H7 (cell line): ENCODE measurements at regions not wholly inside any gene's neighbourhood (a gene's known extent, or its start where the extent isn't known, plus 50 kb on each side); places are given as distances from the start of the nearest gene placed in this dataset.
A peak's percentile ranks its signal among the peaks of the same experiment; 100 is the strongest.

Experiments
- DNase-seq: peaks from one replicate; pipeline ENCODE4 v3.0.0; 2012
- H3K27me3 ChIP-seq: 2 replicates; pipeline ENCODE4 v1.6.0; 2011; ENCODE audit warnings: mild to moderate bottlenecking, low read length; ENCODE audit not compliant: control insufficient read depth, insufficient read depth
- H3K36me3 ChIP-seq: replicated peaks from 2 replicates; pipeline ENCODE4 v1.5.1; 2011; ENCODE audit warnings: low read length; ENCODE audit not compliant: control insufficient read depth, insufficient read depth
- H3K4me3 ChIP-seq: 2 replicates; pipeline ENCODE4 v1.5.1; 2011; ENCODE audit warnings: low read depth, mild to moderate bottlenecking, control low read depth, low read length, moderate library complexity; ENCODE audit not compliant: insufficient read depth

DNA sequence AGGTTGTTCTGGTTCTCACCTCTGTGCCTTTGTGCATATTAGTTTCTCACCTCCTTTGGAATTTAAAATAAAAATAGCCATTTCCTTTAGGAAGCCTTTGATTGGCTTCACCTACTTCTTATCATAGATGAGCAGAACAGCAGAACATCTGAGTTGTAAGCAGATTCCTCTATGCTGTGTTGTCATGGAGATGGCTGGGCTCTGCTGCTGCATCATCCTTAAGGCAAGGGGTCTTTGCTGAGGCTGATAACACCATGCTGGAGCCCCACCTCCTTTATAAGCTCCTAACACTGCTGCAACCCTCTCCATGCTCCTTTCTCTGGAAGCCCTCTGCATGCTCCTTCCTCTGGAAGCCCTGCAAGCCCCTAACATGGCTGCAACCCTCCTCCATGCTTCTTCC lies 276.5 kb upstream of the TCF21 start:
- H3K4me3 ChIP-seq: no peak overlapping the region
- no peaks in the 10 kb centered on the region for H3K36me3 ChIP-seq
- H3K27me3 ChIP-seq: no peaks in the 10 kb centered on the region
- no peak for DNase-seq

DNA sequence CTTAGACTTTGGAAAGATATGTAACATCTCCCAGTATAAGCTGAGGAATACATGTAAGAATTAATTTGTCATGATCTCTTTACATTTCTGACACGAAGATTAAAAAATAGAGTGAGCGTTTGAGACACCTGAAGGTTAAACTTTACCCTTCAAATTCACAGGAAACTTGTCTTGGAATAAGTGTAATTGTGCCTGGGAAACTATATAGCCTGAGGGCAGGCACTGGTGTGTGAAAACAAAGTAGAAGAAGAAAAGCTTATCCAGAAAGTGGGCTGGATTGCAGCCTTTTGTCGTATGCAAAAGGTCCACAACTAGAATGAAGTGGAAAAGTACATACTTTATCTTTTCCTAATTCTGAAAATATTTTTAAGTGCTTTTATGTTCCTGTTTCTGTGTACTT lies 275.7 kb upstream of the TCF21 start:
- H3K36me3 ChIP-seq: no peaks in the 10 kb centered on the region
- DNase-seq: no peak
- H3K27me3 ChIP-seq: no peaks in the 10 kb centered on the region
- no peak overlapping the region for H3K4me3 ChIP-seq

DNA sequence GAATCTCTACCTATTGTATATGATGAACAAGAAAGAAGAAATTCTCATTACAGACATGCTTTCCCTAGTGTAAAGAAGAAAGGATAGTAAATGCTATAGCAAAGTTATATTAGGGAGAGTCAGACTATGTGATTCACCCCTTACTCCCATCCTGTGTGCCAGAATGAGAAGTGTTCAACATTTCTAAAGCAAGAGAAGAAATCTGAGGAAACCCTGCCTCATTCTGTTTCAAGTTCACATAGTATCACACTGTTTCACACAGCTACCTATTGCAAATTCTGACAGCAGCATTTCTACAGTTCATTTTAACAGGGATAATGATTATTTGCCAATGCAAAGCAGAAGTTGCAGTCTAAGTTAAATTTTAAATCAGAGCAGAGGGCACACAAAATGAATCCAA lies 267.2 kb upstream of the TCF21 start:
- H3K27me3 ChIP-seq: no peaks in the 10 kb centered on the region
- no peaks in the 10 kb centered on the region for H3K36me3 ChIP-seq
- no peak for DNase-seq
- H3K4me3 ChIP-seq: no peak overlapping the region

DNA sequence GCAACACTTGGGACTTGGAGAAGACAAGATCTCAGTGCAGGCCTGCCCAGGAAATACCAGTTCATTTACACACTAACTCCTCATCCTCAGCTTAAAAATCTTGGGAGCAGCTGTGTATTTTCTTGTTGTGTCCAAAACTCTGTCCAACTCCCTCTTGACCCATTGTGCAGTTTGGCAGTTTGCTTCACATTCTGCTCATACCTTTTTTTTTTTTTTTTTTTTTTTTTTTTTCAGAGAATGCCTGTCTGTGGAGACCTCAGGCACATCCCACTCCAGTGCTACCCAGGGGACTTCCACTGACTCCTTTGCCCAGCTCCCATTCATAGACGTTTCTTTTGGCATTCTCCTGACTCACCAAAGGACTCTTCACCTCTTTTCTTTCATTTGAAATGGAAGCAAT lies 265.8 kb upstream of the TCF21 start:
- Histone ChIP-seq H3K36me3 (no peaks in the 10 kb centered on the region), H3K27me3 (no peaks in the 10 kb centered on the region), H3K4me3 (no peak overlapping the region)
- no peak for DNase-seq

DNA sequence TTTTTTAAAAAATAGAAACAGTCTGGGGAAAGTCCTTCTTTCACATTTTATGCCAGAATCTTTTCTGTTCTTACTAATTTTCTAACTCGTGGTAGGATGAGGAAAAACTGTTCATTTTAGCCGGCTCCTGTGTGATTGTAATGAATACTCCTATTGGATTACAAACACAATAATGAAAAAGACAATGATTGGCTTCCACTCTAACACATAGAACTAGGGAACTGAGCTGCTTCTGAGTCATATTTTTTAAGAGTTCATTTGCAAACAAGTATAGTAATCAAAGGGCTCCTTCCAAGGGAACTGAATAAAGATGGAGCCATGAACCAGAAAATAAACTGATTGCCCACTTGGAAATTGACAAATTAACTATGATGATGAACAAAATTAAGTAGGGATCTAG lies 265.3 kb upstream of the TCF21 start:
- no peak overlapping the region for H3K4me3 ChIP-seq
- no peaks in the 10 kb centered on the region for H3K27me3 ChIP-seq
- DNase-seq: no peak
- H3K36me3 ChIP-seq: no peaks in the 10 kb centered on the region

DNA sequence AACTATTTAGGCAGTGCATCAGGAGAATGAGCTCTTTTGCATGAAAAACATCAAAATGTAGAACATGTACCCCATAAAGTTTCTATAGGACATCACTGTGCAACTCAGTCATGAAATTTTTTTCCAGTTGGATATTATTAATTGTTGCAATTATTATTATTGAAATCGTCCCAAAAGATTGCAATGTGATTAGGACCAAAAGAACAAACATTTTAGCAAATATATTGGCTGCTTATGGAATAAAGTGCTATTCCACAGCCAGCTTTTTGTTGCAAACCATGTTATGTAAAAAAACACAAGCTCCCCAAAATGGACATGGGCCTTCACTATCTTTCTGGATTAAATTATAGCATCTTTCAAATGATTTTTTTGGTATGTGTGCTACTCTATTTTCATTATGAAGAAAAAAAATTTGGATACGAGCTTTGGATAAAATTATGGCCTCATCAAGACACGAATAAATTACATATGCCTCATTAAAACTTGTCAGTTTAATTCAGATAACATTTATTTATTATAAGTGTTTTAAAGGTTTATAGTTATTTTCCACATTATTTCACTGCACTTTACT lies 262.7 kb upstream of the TCF21 start:
- DNase-seq: no peak
- H3K4me3 ChIP-seq: no peak overlapping the region
- no peaks in the 10 kb centered on the region for H3K36me3 ChIP-seq
- H3K27me3 ChIP-seq: no peaks in the 10 kb centered on the region

DNA sequence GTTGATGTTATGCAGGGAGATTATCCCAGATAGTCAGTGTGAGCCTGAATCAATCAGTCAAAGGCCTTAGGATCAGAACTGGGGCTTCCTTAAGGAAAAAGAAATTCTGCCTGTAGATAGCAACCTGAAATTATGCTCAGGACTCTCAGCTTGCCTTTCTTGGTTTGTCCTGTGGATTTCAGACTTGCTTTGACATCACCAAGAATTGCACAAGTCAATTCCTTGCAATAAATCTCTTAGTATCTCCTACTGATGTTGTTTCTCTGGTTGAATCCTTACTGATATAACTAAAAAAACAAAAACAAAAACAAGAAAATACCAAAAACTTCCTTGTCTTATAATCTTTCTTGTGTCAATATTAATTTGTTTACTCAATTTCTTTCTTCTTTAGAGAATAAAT lies 258.9 kb upstream of the TCF21 start:
- no peak for DNase-seq
- Histone ChIP-seq H3K4me3 (no peak overlapping the region), H3K27me3 (no peaks in the 10 kb centered on the region), H3K36me3 (no peaks in the 10 kb centered on the region)

DNA sequence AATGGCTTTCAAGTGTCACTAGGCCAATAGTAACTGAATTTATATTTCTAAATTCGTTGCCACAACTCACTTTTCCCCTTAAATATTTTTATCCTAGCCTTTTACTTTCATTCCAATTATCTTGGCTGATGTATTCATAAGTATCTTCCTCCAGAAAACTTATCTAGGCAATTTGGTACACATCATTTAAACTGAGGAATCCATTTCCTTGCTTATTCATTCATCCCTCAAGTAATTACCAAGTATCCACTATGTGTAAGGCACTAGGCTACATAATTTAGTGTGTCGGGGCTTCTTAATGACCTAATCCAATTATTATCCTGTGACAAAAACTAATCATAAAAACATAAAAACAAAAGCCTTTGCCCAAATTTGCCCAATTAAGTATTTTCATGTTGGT lies 258.3 kb upstream of the TCF21 start:
- Histone ChIP-seq H3K36me3 (no peaks in the 10 kb centered on the region), H3K27me3 (no peaks in the 10 kb centered on the region), H3K4me3 (no peak overlapping the region)
- no peak for DNase-seq

DNA sequence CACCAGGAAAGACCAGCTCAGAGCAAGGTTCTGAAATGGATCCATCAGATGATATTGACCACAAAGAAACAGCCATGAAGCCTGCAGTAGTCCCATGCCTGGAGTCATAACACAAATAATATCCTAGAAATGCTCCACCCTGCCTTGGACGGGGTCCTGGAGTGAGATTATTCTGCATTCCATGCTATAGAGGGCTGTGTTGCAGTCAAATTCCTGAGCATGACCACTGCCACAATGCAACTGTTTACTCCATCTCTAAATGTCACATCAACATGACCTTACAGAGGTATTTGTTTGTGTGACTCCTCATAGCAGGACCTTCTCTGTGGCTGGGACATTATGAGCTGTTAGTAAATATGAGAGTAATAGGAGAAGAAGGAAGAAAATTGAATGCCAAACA lies 257.5 kb upstream of the TCF21 start:
- DNase-seq: no peak
- H3K27me3 ChIP-seq: no peaks in the 10 kb centered on the region

DNA sequence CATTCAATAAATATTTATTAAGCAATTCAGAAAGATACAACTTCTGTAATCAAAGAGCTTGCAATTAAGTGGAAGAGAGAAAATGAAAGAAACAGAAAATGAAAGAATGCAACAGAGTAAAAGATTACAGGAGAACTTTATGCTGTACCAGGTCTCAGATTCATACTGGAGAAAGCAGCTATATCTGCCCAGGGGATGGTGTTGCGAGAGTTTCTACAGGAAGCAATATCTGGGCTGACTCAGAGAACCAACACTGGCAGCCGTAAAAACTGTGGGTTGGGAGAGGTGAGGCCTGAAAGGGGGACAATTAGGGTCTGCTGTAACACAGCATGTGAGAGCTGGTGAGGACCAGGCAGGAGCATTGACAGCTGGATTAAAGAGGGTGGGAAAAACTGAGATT lies 256.7 kb upstream of the TCF21 start:
- no peaks in the 10 kb centered on the region for H3K36me3 ChIP-seq
- no peak overlapping the region for H3K4me3 ChIP-seq
- no peaks in the 10 kb centered on the region for H3K27me3 ChIP-seq
- no peak for DNase-seq

More for the DNA sequence above, 257.5 kb upstream of the TCF21 start:
- Histone ChIP-seq H3K36me3 (no peaks in the 10 kb centered on the region), H3K4me3 (no peak overlapping the region)

DNA sequence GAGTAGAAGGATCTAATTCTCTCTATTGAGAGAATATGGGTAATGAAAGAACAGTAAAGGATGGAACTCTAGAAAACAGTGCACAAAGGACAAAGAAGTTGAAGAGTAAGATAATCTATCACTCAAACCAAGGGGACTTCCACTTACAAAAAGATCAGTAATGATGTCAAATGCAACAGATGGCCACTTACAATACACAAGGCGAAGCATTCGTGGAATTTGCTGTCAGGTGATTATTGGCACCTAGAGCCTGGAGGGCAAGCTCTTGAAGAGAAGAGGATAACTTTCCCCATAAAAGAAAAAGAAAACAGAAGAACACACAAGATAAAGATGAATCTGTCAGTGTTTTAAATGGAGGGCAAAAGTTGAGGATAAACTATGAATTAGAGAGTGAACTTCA lies 256.0 kb upstream of the TCF21 start:
- Histone ChIP-seq H3K4me3 (no peak overlapping the region), H3K27me3 (no peaks in the 10 kb centered on the region), H3K36me3 (no peaks in the 10 kb centered on the region)
- no peak for DNase-seq

DNA sequence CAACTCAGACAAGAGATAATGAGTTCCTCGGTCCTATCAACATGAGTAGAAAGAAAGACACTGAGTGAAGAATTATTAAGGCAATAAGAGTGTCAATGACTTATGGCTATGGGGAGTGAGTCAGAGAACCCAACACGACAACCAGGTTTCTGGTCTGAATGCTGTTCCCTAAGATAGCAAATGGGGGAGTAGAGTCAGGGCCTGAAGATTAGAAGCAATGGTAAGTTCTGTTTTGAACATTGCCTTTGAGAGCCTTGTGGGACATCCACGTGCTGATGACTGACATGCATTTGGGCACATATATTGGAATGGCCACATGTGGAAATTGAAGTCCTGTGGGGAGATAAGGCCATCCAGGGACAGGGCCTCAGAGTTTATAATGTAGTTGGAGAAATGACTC lies 254.4 kb upstream of the TCF21 start:
- no peaks in the 10 kb centered on the region for H3K36me3 ChIP-seq
- H3K4me3 ChIP-seq: no peak overlapping the region
- no peaks in the 10 kb centered on the region for H3K27me3 ChIP-seq
- DNase-seq: no peak

DNA sequence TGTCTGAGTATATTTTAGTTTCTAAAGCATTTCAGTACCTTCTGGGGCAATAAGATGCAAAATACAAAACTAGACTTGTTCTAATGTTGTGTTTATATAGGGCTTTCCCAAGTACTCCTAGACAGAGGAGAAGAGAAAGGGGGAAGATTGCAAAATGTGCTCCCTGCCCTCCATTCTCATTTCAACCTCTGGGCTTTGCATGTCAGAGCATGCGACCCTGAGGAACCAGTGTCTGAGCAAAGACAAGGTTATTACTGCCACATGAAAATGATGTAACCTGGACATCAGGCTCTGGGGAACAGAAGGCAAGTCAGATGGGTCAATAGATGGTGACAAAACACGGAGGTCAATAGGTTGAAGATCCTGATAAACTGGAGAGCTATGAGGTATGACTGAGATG lies 253.5 kb upstream of the TCF21 start:
- Histone ChIP-seq H3K4me3 (no peak overlapping the region), H3K27me3 (no peaks in the 10 kb centered on the region), H3K36me3 (no peaks in the 10 kb centered on the region)
- no peak for DNase-seq

DNA sequence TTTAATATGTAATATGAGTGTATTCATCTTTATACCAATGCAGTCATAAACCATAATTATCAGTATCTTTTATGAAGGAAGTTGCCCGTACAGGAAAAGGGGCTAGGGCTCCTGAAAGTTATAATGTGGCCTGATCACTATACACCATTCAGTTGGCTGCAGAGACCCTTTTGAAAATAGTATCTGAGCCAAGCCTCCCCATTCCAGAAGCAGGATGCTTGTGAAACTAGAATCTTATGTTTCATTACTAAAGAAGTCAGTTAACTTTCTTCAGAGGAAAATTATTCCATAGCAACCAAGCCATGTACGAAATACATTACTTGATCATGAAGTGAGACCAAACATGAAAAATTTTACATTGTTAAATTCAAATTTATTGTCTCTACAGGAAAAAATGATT lies 251.5 kb upstream of the TCF21 start:
- Histone ChIP-seq H3K27me3 (no peaks in the 10 kb centered on the region), H3K36me3 (no peaks in the 10 kb centered on the region), H3K4me3 (no peak overlapping the region)
- DNase-seq: no peak

DNA sequence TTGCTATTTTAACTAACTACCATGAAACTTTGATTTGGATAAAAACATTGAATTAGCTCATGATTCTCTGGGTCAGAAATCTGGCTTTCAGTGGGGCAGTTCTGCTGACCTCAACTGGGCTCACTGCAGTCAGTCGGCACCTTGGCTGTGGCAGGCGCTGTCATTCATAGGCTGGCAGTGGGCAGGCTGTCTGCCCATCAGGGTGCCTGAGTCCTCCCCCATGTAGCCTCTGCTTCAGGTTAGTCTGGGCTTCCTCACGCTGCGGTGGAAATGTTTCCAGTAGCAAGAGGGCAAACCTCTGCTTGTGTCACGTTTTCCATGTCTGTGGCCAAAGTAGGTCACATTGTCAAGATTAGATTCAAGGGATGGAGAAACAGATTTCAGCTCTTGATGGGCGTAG lies 251.0 kb upstream of the TCF21 start:
- Histone ChIP-seq H3K36me3 (no peaks in the 10 kb centered on the region), H3K27me3 (no peaks in the 10 kb centered on the region), H3K4me3 (no peak overlapping the region)
- DNase-seq: peak; percentile 11

DNA sequence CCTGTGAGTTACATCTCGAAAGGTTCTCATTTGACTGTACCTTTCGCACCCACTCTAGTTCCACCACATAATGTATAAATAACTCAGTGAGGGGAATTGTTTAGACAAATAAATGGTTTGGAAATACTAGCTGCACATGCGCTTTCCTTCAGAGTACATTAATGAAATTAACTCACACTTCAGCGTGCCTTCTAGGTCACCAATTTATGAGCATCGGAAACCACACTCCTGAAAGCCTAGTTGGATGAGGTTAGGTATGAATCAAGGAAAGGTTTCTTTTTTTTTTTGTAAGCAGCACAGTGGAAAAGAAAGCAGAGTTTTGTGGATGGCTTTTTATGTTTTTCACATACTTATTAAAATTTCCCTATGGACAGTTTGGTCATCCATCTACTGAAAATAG lies 247.8 kb upstream of the TCF21 start:
- Histone ChIP-seq H3K27me3 (no peaks in the 10 kb centered on the region), H3K36me3 (no peaks in the 10 kb centered on the region), H3K4me3 (no peak overlapping the region)
- DNase-seq: no peak
